Gastrocnemius medialis (tissue), 4 donors: ENCODE measurements at regions not wholly inside any gene's neighbourhood (a gene's known extent, or its start where the extent isn't known, plus 50 kb on each side); places are given as distances from the start of the nearest gene placed in this dataset.
"Not testable (repeated sequence)": the region's sequence is repeated elsewhere in the genome, so short reads cannot be mapped to it uniquely, and the experiment has no call there.

Experiments
- ATAC-seq, 2 donors: fragments of 150-250 bp; one replicate each; pipeline ENCODE4 v1.9.1; 2016
- DNase-seq, 2 donors: peaks; one replicate each; pipeline ENCODE4 v3.0.0-alpha.2; 2019
- H3K27ac ChIP-seq, 4 donors: fragments of 200-600 bp; sonication (generic); 1 replicate in 1 of 4; 2 replicates in 3 of 4; pipeline ENCODE4 v1.5.1; 2016 to 2018; ENCODE audit warnings: mild to moderate bottlenecking in 2 of 4, moderate library complexity in 1 of 4
- H3K27me3 ChIP-seq, 3 donors: fragments of 200-600 bp; sonication (generic) in 2 of 3; 1 replicate in 1 of 3; 2 replicates in 2 of 3; pipeline versions ENCODE4 v1.5.1 to v1.6.0; 2016 to 2019; ENCODE audit warnings: mild to moderate bottlenecking in 1 of 3, moderate library complexity in 1 of 3
- H3K36me3 ChIP-seq, 2 donors: fragments of 200-600 bp; sonication (generic) in 1 of 2; one replicate each; pipeline ENCODE4 v1.5.1; 2017 to 2018
- H3K4me1 ChIP-seq, 2 donors: fragments of 200-600 bp; sonication (generic) in 1 of 2; one replicate each; pipeline ENCODE4 v1.5.1; 2016 to 2017; ENCODE audit warnings: mild to moderate bottlenecking in 2 of 2
- H3K4me3 ChIP-seq, 4 donors: fragments of 200-600 bp; sonication (generic) in 3 of 4; 1 replicate in 1 of 4; 2 replicates in 3 of 4; pipeline ENCODE4 v1.5.1; 2016 to 2019; ENCODE audit warnings: mild to moderate bottlenecking in 2 of 4
- H3K9me3 ChIP-seq, 3 donors: fragments of 200-600 bp; sonication (generic) in 2 of 3; 1 replicate in 1 of 3; 2 replicates in 2 of 3; pipeline ENCODE4 v1.5.1; 2016 to 2019
- CTCF ChIP-seq, 5 experiments: fragments of 450-650 bp in 3 of 5; fragments of 200-600 bp in 2 of 5; sonication (generic) in 2 of 5; IDR thresholded peaks in 4 of 5; conservative IDR thresholded peaks in 1 of 5; 1 replicate in 4 of 5; 2 replicates in 1 of 5; pipeline ENCODE4 v1.5.1; 2016 to 2019; ENCODE audit warnings: antibody characterized with exemption in 5 of 5, mild to moderate bottlenecking in 3 of 5, moderate library complexity in 3 of 5
- POLR2A ChIP-seq, 2 donors: fragments of 450-650 bp; IDR thresholded peaks; one replicate each; pipeline ENCODE4 v1.6.1; 2017; ENCODE audit warnings: antibody characterized with exemption in 2 of 2, mild to moderate bottlenecking in 2 of 2, moderate library complexity in 2 of 2
- in situ Hi-C, 4 donors: fragments of 200-750 bp; cut with MboI; loops; one replicate each; pipeline versions ENCODE4 v1.15.0 to v1.8.0; 2017; ENCODE audit warnings: low sequenced_read_pairs in 4 of 4
- intact Hi-C: fragments of 100-400 bp; cut with DNase I; formaldehyde crosslinking; loops from one replicate; pipeline ENCODE4 v1.15.1; 2023; ENCODE audit warnings: low total_unique reads

- ATAC-seq (no peak), DNase-seq (no peak)
- Histone ChIP-seq H3K27ac (no peak overlapping the region), H3K9me3 (no peaks in the 10 kb centered on the region), H3K27me3 (no peaks in the 10 kb centered on the region), H3K4me3 (no peak overlapping the region), H3K36me3 (no peaks in the 10 kb centered on the region), H3K4me1 (no peaks in the 10 kb centered on the region)
- intact Hi-C loops (no loop called here), in situ Hi-C loops (no loop called here)
- TF ChIP-seq CTCF (IDR thresholded peaks at IDR 0.05 in 4 of 5, conservative IDR thresholded peaks at IDR 0.05 in 1 of 5) (no peak), POLR2A (IDR thresholded peaks at IDR 0.05) (no peak)
Measured at GRCh38 chr10:16120563-16120962, 260.3 kb upstream of the MINDY3 start.

- H3K27me3 ChIP-seq = no peaks in the 10 kb centered on the region
- no peak overlapping the region for H3K27ac ChIP-seq
- no peaks in the 10 kb centered on the region for H3K36me3 ChIP-seq
- H3K9me3 ChIP-seq = no peaks in the 10 kb centered on the region
- H3K4me1 ChIP-seq = no peaks in the 10 kb centered on the region
- ATAC-seq = no peak
- no peak overlapping the region for H3K4me3 ChIP-seq
- intact Hi-C loops = no loop called here
- in situ Hi-C loops = no loop called here
- TF ChIP-seq CTCF (IDR thresholded peaks at IDR 0.05 in 4 of 5, conservative IDR thresholded peaks at IDR 0.05 in 1 of 5) (no peak), POLR2A (IDR thresholded peaks at IDR 0.05) (no peak)
- no peak for DNase-seq
Measured at GRCh38 chr10:16141499-16141898, 281.2 kb upstream of the MINDY3 start.

GRCh38 chr10:16146993-16147392 lies 286.7 kb upstream of the MINDY3 start:
- TF ChIP-seq POLR2A (IDR thresholded peaks at IDR 0.05) = no peak
- in situ Hi-C loops (no loop called here), intact Hi-C loops (no loop called here)
- H3K9me3 ChIP-seq = no peaks in the 10 kb centered on the region
- no peaks in the 10 kb centered on the region for H3K4me1 ChIP-seq
- H3K4me3 ChIP-seq = no peak overlapping the region
- H3K27ac ChIP-seq = no peak overlapping the region
- ATAC-seq (no peak), DNase-seq (no peak)
- no peaks in the 10 kb centered on the region for H3K27me3 ChIP-seq
- H3K36me3 ChIP-seq = no peaks in the 10 kb centered on the region

- ATAC-seq (no peak), DNase-seq (no peak)
- in situ Hi-C loops (no loop called here), intact Hi-C loops (no loop called here)
- no peaks in the 10 kb centered on the region for H3K27me3 ChIP-seq
- TF ChIP-seq POLR2A (IDR thresholded peaks at IDR 0.05) = no peak
- TF ChIP-seq CTCF (IDR thresholded peaks at IDR 0.05 in 4 of 5, conservative IDR thresholded peaks at IDR 0.05 in 1 of 5) = no peak
- no peaks in the 10 kb centered on the region for H3K9me3 ChIP-seq
- no peak overlapping the region for H3K4me3 ChIP-seq
- no peak overlapping the region for H3K27ac ChIP-seq
- H3K36me3 ChIP-seq = no peaks in the 10 kb centered on the region
- H3K4me1 ChIP-seq = no peaks in the 10 kb centered on the region
Measured at GRCh38 chr10:16155834-16156233, 281.0 kb upstream of the PTER start.

GRCh38 chr10:16156681-16157080 lies 280.1 kb upstream of the PTER start:
- ATAC-seq (no peak), DNase-seq (no peak)
- no peaks in the 10 kb centered on the region for H3K27me3 ChIP-seq
- H3K36me3 ChIP-seq = no peaks in the 10 kb centered on the region
- no peak overlapping the region for H3K4me3 ChIP-seq
- H3K9me3 ChIP-seq = no peaks in the 10 kb centered on the region
- in situ Hi-C loops = no loop called here
- H3K27ac ChIP-seq = no peak overlapping the region
- H3K4me1 ChIP-seq = no peaks in the 10 kb centered on the region
- intact Hi-C loops = no loop called here
- TF ChIP-seq CTCF (IDR thresholded peaks at IDR 0.05 in 4 of 5, conservative IDR thresholded peaks at IDR 0.05 in 1 of 5) = no peak
- TF ChIP-seq POLR2A (IDR thresholded peaks at IDR 0.05) = no peak

GRCh38 chr10:16165067-16165466 lies 271.7 kb upstream of the PTER start:
- H3K27ac ChIP-seq, H3K27me3 ChIP-seq, ATAC-seq, H3K4me3 ChIP-seq, in situ Hi-C loops, H3K4me1 ChIP-seq, H3K9me3 ChIP-seq, H3K36me3 ChIP-seq, intact Hi-C loops, DNase-seq: not testable (repeated sequence)
